Nephron (organoid): ENCODE measurements at regions not wholly inside any gene's neighbourhood (a gene's known extent, or its start where the extent isn't known, plus 50 kb on each side); places are given as distances from the start of the nearest gene placed in this dataset.

Source experiments
- H3K27ac Mint-ChIP-seq, 3 experiments: 2 replicates each; pipeline ENCODE4 v1.8.0; 2020; ENCODE audit warnings: mixed read lengths in 3 of 3, mild to moderate bottlenecking in 2 of 3, moderate library complexity in 1 of 3
- H3K27me3 Mint-ChIP-seq: 2 replicates; pipeline ENCODE4 v1.8.0; 2021; ENCODE audit warnings: low read depth, mild to moderate bottlenecking, moderate library complexity, mixed read lengths
- H3K36me3 Mint-ChIP-seq: 2 replicates; pipeline ENCODE4 v1.8.0; 2020; ENCODE audit warnings: low read depth, mixed read lengths
- H3K4me1 Mint-ChIP-seq: 2 replicates; pipeline ENCODE4 v1.8.0; 2020; ENCODE audit warnings: mixed read lengths
- H3K4me3 Mint-ChIP-seq, 3 experiments: 2 replicates each; pipeline ENCODE4 v1.8.0; 2020; ENCODE audit warnings: mild to moderate bottlenecking in 3 of 3, mixed read lengths in 3 of 3, moderate library complexity in 2 of 3
- H3K9me3 Mint-ChIP-seq: 2 replicates; pipeline ENCODE4 v1.8.0; 2020; ENCODE audit warnings: mixed read lengths
- CTCF ChIP-seq, 3 experiments: fragments of 200-600 bp; sonication (generic); IDR thresholded peaks; one replicate each; pipeline ENCODE4 v1.5.0; 2021; ENCODE audit warnings: antibody characterized with exemption in 3 of 3; ENCODE audit not compliant: unreplicated experiment in 3 of 3

GRCh38 chr20:39137299-39137698, 175.2 kb downstream of the DHX35 start:
- Mint-ChIP-seq H3K27ac (no peak overlapping the region), H3K4me1 (peaks cover 6% of the 10 kb centered on the region), H3K27me3 (peaks cover 36% of the 10 kb centered on the region), H3K36me3 (no peaks in the 10 kb centered on the region), H3K9me3 (no peaks in the 10 kb centered on the region), H3K4me3 (no peak overlapping the region)
- TF ChIP-seq CTCF (IDR thresholded peaks at IDR 0.05; ENCODE audit: unreplicated experiment in 3 of 3) = no peak

GRCh38 chr20:39136798-39137197, 174.7 kb downstream of the DHX35 start:
- no peak overlapping the region for H3K27ac Mint-ChIP-seq
- H3K4me1 Mint-ChIP-seq = peaks cover 6% of the 10 kb centered on the region
- no peaks in the 10 kb centered on the region for H3K9me3 Mint-ChIP-seq
- peaks cover 32% of the 10 kb centered on the region for H3K27me3 Mint-ChIP-seq
- no peak for TF ChIP-seq CTCF (IDR thresholded peaks at IDR 0.05; ENCODE audit: unreplicated experiment in 3 of 3)
- H3K4me3 Mint-ChIP-seq = no peak overlapping the region
- no peaks in the 10 kb centered on the region for H3K36me3 Mint-ChIP-seq

- H3K9me3 Mint-ChIP-seq = no peaks in the 10 kb centered on the region
- H3K4me1 Mint-ChIP-seq = peaks cover 6% of the 10 kb centered on the region
- no peaks in the 10 kb centered on the region for H3K36me3 Mint-ChIP-seq
- TF ChIP-seq CTCF (IDR thresholded peaks at IDR 0.05; ENCODE audit: unreplicated experiment in 3 of 3) = no peak
- H3K4me3 Mint-ChIP-seq = no peak overlapping the region
- no peak overlapping the region for H3K27ac Mint-ChIP-seq
- peaks cover 25% of the 10 kb centered on the region for H3K27me3 Mint-ChIP-seq
These were observed 173.9 kb downstream of the DHX35 start for GRCh38 chr20:39135885-39136544.

- Mint-ChIP-seq H3K27ac (no peak overlapping the region), H3K9me3 (no peaks in the 10 kb centered on the region), H3K36me3 (no peaks in the 10 kb centered on the region), H3K4me3 (no peak overlapping the region), H3K27me3 (peaks cover 8% of the 10 kb centered on the region), H3K4me1 (peaks cover 6% of the 10 kb centered on the region)
- no peak for TF ChIP-seq CTCF (IDR thresholded peaks at IDR 0.05; ENCODE audit: unreplicated experiment in 3 of 3)
These were observed 171.1 kb downstream of the DHX35 start for GRCh38 chr20:39133201-39133600.

GRCh38 chr20:39132511-39132910, 170.4 kb downstream of the DHX35 start:
- Mint-ChIP-seq H3K9me3 (no peaks in the 10 kb centered on the region), H3K27me3 (peaks cover 8% of the 10 kb centered on the region), H3K4me1 (peaks cover 6% of the 10 kb centered on the region), H3K36me3 (no peaks in the 10 kb centered on the region), H3K27ac (no peak overlapping the region), H3K4me3 (no peak overlapping the region)
- TF ChIP-seq CTCF (IDR thresholded peaks at IDR 0.05; ENCODE audit: unreplicated experiment in 3 of 3) = no peak

GRCh38 chr20:39132093-39132492, 169.9 kb downstream of the DHX35 start:
- no peaks in the 10 kb centered on the region for H3K36me3 Mint-ChIP-seq
- H3K4me3 Mint-ChIP-seq = no peak overlapping the region
- TF ChIP-seq CTCF (IDR thresholded peaks at IDR 0.05; ENCODE audit: unreplicated experiment in 3 of 3) = no peak
- H3K27me3 Mint-ChIP-seq = peaks cover 5% of the 10 kb centered on the region
- H3K9me3 Mint-ChIP-seq = no peaks in the 10 kb centered on the region
- H3K4me1 Mint-ChIP-seq = peaks cover 6% of the 10 kb centered on the region
- H3K27ac Mint-ChIP-seq = no peak overlapping the region
